ENCODE measurements at regions not wholly inside any gene's neighbourhood (a gene's known extent, or its start where the extent isn't known, plus 50 kb on each side); places are given as distances from the start of the nearest gene placed in this dataset.

- TF ChIP-seq POLR2AphosphoS5 (IDR thresholded peaks at IDR 0.05; ENCODE audit: borderline replicate concordance, low read depth, low read length): no peak
- no peak for TF ChIP-seq EZH2 (IDR thresholded peaks at IDR 0.05)
- TF ChIP-seq FOXP2 (optimal IDR thresholded peaks at IDR 0.05; ENCODE audit: control extremely low read depth, extremely low read length, insufficient read depth): no peak
These were observed 428.4 kb upstream of the XYLT1 start for GRCh38 chr16:17899141-17899540.

Measured in SK-N-MC (cell line).